ENCODE measurements at regions not wholly inside any gene's neighbourhood (a gene's known extent, or its start where the extent isn't known, plus 50 kb on each side); places are given as distances from the start of the nearest gene placed in this dataset.

GRCh38 chr2:207394812-207395534, 134.8 kb upstream of the CREB1 start (continued):
- no peak for TF ChIP-seq SUPT5H (IDR thresholded peaks at IDR 0.05)
- no peak for TF ChIP-seq ZNF282 (CRISPR knock-in tag; IDR thresholded peaks at IDR 0.05)
- no peak for TF ChIP-seq SPI1 (IDR thresholded peaks at IDR 0.05; ENCODE audit: borderline replicate concordance, low read depth, low read length)
- no peak for TF ChIP-seq ZNF232 (CRISPR knock-in tag; IDR thresholded peaks at IDR 0.05)
- no peak for TF ChIP-seq DIDO1 (tag; IDR thresholded peaks at IDR 0.05; ENCODE audit: low read depth)
- TF ChIP-seq ELK3 (CRISPR knock-in tag; IDR thresholded peaks at IDR 0.05): no peak
- peak; percentile 45 for TF ChIP-seq EGR1 (conservative IDR thresholded peaks at IDR 0.05)
- TF ChIP-seq RAD51 (IDR thresholded peaks at IDR 0.05; ENCODE audit: borderline replicate concordance, low read depth): no peak
- no peak for TF ChIP-seq ZNF445 (CRISPR knock-in tag; IDR thresholded peaks at IDR 0.05; ENCODE audit: low read depth)
- no peak for TF ChIP-seq RBM22 (IDR thresholded peaks at IDR 0.05; ENCODE audit: low read depth, low read length, poor library complexity, severe bottlenecking)
- peak; percentile 32 to 42; a peak in 1 of 4 replicates for TF ChIP-seq TEAD1 (CRISPR knock-in tag; IDR thresholded peaks at IDR 0.05)
- TF ChIP-seq ARID4B (CRISPR knock-in tag; IDR thresholded peaks at IDR 0.05): no peak
- peak; percentile 87 for TF ChIP-seq FOSL1 (tag; conservative IDR thresholded peaks at IDR 0.05)
- no peak for TF ChIP-seq E2F5 (CRISPR knock-in tag; IDR thresholded peaks at IDR 0.05)
- no peak for TF ChIP-seq STAT5A (IDR thresholded peaks at IDR 0.05; ENCODE audit: borderline replicate concordance, low read length)
- no peak for TF ChIP-seq PURB (CRISPR knock-in tag; IDR thresholded peaks at IDR 0.05; ENCODE audit: low read depth)
- no peak for TF ChIP-seq PREB (CRISPR knock-in tag; IDR thresholded peaks at IDR 0.05)
- no peak for TF ChIP-seq ZNF589 (CRISPR knock-in tag; IDR thresholded peaks at IDR 0.05; ENCODE audit: low read depth)
- no peak for TF ChIP-seq STAT5B (CRISPR knock-in tag; IDR thresholded peaks at IDR 0.05)
- no peak for TF ChIP-seq FOXM1 (IDR thresholded peaks at IDR 0.05; ENCODE audit: low read depth)
- no peak for TF ChIP-seq FOXM1 (CRISPR knock-in tag; IDR thresholded peaks at IDR 0.05; ENCODE audit: low read depth)
- TF ChIP-seq EHMT2 (IDR thresholded peaks at IDR 0.05): no peak

All from K562 (cell line).